Endothelial cell of umbilical vein (primary cell): ENCODE measurements at regions not wholly inside any gene's neighbourhood (a gene's known extent, or its start where the extent isn't known, plus 50 kb on each side); places are given as distances from the start of the nearest gene placed in this dataset.

ENCODE experiments used
- CTCF ChIP-seq, 2 donors: IDR thresholded peaks; 1 replicate in 1 of 2; 2 replicates in 1 of 2; pipeline ENCODE4 v1.5.1; 2011; ENCODE audit warnings: low read length in 2 of 2, mild to moderate bottlenecking in 2 of 2, moderate library complexity in 2 of 2, control low read depth in 1 of 2, inconsistent platforms in 1 of 2, low read depth in 1 of 2; ENCODE audit not compliant: insufficient read depth in 1 of 2; ENCODE audit errors: extremely low read depth in 1 of 2
- EZH2 ChIP-seq: IDR thresholded peaks from 2 replicates; pipeline ENCODE4 v1.6.1; 2012; ENCODE audit warnings: borderline replicate concordance, low read depth, mild to moderate bottlenecking, moderate library complexity, low read length, inconsistent platforms; ENCODE audit not compliant: severe bottlenecking
- FOS ChIP-seq: IDR thresholded peaks from 2 replicates; pipeline ENCODE4 v1.6.1; 2011; ENCODE audit warnings: mild to moderate bottlenecking, low read length, moderate library complexity, borderline replicate concordance; ENCODE audit not compliant: insufficient read depth
- MAX ChIP-seq: IDR thresholded peaks from 2 replicates; pipeline ENCODE4 v1.6.1; 2011; ENCODE audit not compliant: insufficient read depth, insufficient read length
- MYC ChIP-seq: IDR thresholded peaks from one replicate; pipeline ENCODE4 v1.6.1; 2011; ENCODE audit warnings: mild to moderate bottlenecking, low read depth, low read length
- POLR2A ChIP-seq: IDR thresholded peaks from 2 replicates; pipeline ENCODE4 v1.6.1; 2012; ENCODE audit warnings: low read depth, mild to moderate bottlenecking, control low read depth, low read length
- POLR2AphosphoS5 ChIP-seq: IDR thresholded peaks from 2 replicates; pipeline ENCODE4 v1.6.1; 2012; ENCODE audit warnings: low read depth, mild to moderate bottlenecking, control low read depth, low read length, moderate library complexity; ENCODE audit not compliant: insufficient read depth

GRCh38 chr4:14293582-14293981 lies 666.1 kb upstream of the BOD1L1 start:
- TF ChIP-seq POLR2A = no peak
- no peak for TF ChIP-seq CTCF (IDR thresholded peaks at IDR 0.05; ENCODE audit: extremely low read depth in 1 of 2, insufficient read depth in 1 of 2, low read depth in 1 of 2, low read length in 2 of 2)
- TF ChIP-seq FOS = no peak
- no peak for TF ChIP-seq MYC
- TF ChIP-seq MAX = no peak
- no peak for TF ChIP-seq POLR2AphosphoS5
- no peak for TF ChIP-seq EZH2
